ENCODE measurements at regions not wholly inside any gene's neighbourhood (a gene's known extent, or its start where the extent isn't known, plus 50 kb on each side); places are given as distances from the start of the nearest gene placed in this dataset.

- no peak for TF ChIP-seq CTCF (IDR thresholded peaks at IDR 0.05; ENCODE audit: insufficient read depth, low read length, poor library complexity, severe bottlenecking)
- no peak for TF ChIP-seq EZH2phosphoT487 (conservative IDR thresholded peaks at IDR 0.05; ENCODE audit: low read length)
Measured at GRCh38 chr5:162436055-162436454, 368.5 kb downstream of the GABRG2 start.

Data from SU-DHL-6 (cell line).